ENCODE measurements at regions not wholly inside any gene's neighbourhood (a gene's known extent, or its start where the extent isn't known, plus 50 kb on each side); places are given as distances from the start of the nearest gene placed in this dataset.

DNA sequence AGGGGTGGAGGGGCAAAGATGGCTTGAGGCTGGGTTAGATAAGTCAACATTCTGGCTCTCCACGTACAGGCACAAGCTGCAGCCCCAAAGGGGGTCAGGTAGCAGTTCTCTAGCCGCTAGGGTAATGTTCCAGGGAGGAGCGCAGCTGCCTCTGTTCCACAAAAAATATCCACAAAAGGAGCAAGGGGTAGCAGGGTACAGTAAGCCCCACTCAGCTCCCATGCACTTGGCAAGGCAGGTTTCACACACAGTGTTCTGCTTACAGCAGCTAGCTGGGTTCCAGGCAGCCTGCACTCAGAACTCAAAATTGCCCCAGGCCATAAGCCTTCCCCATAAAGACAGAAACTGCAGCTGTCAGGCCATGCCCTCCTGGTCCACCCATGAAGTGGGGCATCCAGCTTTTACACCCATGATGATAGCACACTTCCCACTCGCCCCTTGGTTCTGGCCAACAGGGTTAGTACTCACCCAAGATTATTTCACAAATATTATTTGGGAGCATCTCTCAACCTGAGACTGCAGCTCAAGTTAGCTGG, 130.0 kb downstream of the CYSLTR2 start:
- TF ChIP-seq CTCF (IDR thresholded peaks at IDR 0.05; ENCODE audit: control extremely low read depth in 1 of 3, insufficient read depth in 1 of 3, low read depth in 1 of 3, low read length in 3 of 3) (no peak), YY1 (IDR thresholded peaks at IDR 0.05; ENCODE audit: low read depth, low read length) (no peak), NRF1 (IDR thresholded peaks at IDR 0.05; ENCODE audit: low read depth, low read length) (no peak), KDM1A (IDR thresholded peaks at IDR 0.05; ENCODE audit: borderline replicate concordance, low read length) (no peak), SP1 (IDR thresholded peaks at IDR 0.05; ENCODE audit: low read depth, low read length) (no peak), POLR2AphosphoS5 (IDR thresholded peaks at IDR 0.05; ENCODE audit: low read depth, low read length) (no peak), POLR2A (IDR thresholded peaks at IDR 0.05; ENCODE audit: control extremely low read depth in 1 of 2, low read depth in 2 of 2, low read length in 2 of 2) (no peak), RAD21 (IDR thresholded peaks at IDR 0.05 in 1 of 2, conservative IDR thresholded peaks at IDR 0.05 in 1 of 2; ENCODE audit: low read depth in 2 of 2, low read length in 2 of 2) (no peak), SP2 (IDR thresholded peaks at IDR 0.05; ENCODE audit: low read length) (no peak), CEBPB (IDR thresholded peaks at IDR 0.05; ENCODE audit: low read depth, low read length) (no peak)
